ENCODE measurements at regions not wholly inside any gene's neighbourhood (a gene's known extent, or its start where the extent isn't known, plus 50 kb on each side); places are given as distances from the start of the nearest gene placed in this dataset.

- no peak for TF ChIP-seq TCF4 (CRISPR knock-in tag; IDR thresholded peaks at IDR 0.05; ENCODE audit: borderline replicate concordance)
- TF ChIP-seq RARB (CRISPR knock-in tag; IDR thresholded peaks at IDR 0.05) = no peak
- TF ChIP-seq OSR1 (CRISPR knock-in tag; IDR thresholded peaks at IDR 0.05) = no peak
- no peak for TF ChIP-seq POU6F1 (CRISPR knock-in tag; IDR thresholded peaks at IDR 0.05; ENCODE audit: borderline replicate concordance, low read depth)
- TF ChIP-seq TOX (CRISPR knock-in tag; IDR thresholded peaks at IDR 0.05; ENCODE audit: borderline replicate concordance) = no peak
- no peak for TF ChIP-seq PATZ1 (CRISPR knock-in tag; IDR thresholded peaks at IDR 0.05; ENCODE audit: borderline replicate concordance)
- no peak for TF ChIP-seq CSRNP3 (CRISPR knock-in tag; IDR thresholded peaks at IDR 0.05)
- no peak for TF ChIP-seq ZC3H10 (CRISPR knock-in tag; IDR thresholded peaks at IDR 0.05)
- TF ChIP-seq ISL1 (CRISPR knock-in tag; IDR thresholded peaks at IDR 0.05) = no peak
- no peak for TF ChIP-seq CREB5 (CRISPR knock-in tag; IDR thresholded peaks at IDR 0.05; ENCODE audit: low read depth)
- no peak for TF ChIP-seq ZFP30 (CRISPR knock-in tag; IDR thresholded peaks at IDR 0.05)
- no peak for TF ChIP-seq BACH2 (CRISPR knock-in tag; IDR thresholded peaks at IDR 0.05; ENCODE audit: borderline replicate concordance)
- no peak for TF ChIP-seq ZFP3 (CRISPR knock-in tag; IDR thresholded peaks at IDR 0.05)
Measured at GRCh38 chr7:84678841-84679240, 484.3 kb upstream of the SEMA3A start.
